ENCODE measurements at regions not wholly inside any gene's neighbourhood (a gene's known extent, or its start where the extent isn't known, plus 50 kb on each side); places are given as distances from the start of the nearest gene placed in this dataset.

GRCh38 chr6:150651808-150652470, 52.3 kb downstream of the PLEKHG1 start:
- no peak for DNase-seq

GRCh38 chr6:150652848-150653613, 53.3 kb downstream of the PLEKHG1 start:
- no peak for DNase-seq

- DNase-seq = no peak
These were observed 54.9 kb downstream of the PLEKHG1 start for GRCh38 chr6:150654608-150655007.

GRCh38 chr6:150656156-150656555, 56.5 kb downstream of the PLEKHG1 start:
- DNase-seq = no peak

GRCh38 chr6:150658421-150658820, 58.7 kb downstream of the PLEKHG1 start:
- DNase-seq = no peak

- no peak for DNase-seq
These were observed 59.5 kb downstream of the PLEKHG1 start for GRCh38 chr6:150659046-150659763.

- no peak for DNase-seq
These were observed 61.7 kb downstream of the PLEKHG1 start for GRCh38 chr6:150661216-150662007.

- no peak for DNase-seq
These were observed 63.1 kb downstream of the PLEKHG1 start for GRCh38 chr6:150662814-150663213.

- DNase-seq = no peak
These were observed 64.4 kb downstream of the PLEKHG1 start for GRCh38 chr6:150664091-150664490.

- no peak for DNase-seq
These were observed 66.4 kb downstream of the PLEKHG1 start for GRCh38 chr6:150666071-150666470.

- DNase-seq = no peak
These were observed 67.7 kb downstream of the PLEKHG1 start for GRCh38 chr6:150667359-150667758.

GRCh38 chr6:150667977-150668716, 68.5 kb downstream of the PLEKHG1 start:
- DNase-seq = no peak

- no peak for DNase-seq
These were observed 69.2 kb downstream of the PLEKHG1 start for GRCh38 chr6:150668900-150669302.

- DNase-seq = no peak
These were observed 70.6 kb downstream of the PLEKHG1 start for GRCh38 chr6:150670311-150670710.

GRCh38 chr6:150672800-150673199, 73.1 kb downstream of the PLEKHG1 start:
- no peak for DNase-seq

- DNase-seq = no peak
These were observed 74.1 kb downstream of the PLEKHG1 start for GRCh38 chr6:150673720-150674346.

GRCh38 chr6:150676344-150676743, 76.7 kb downstream of the PLEKHG1 start:
- DNase-seq = no peak

- DNase-seq = no peak
These were observed 77.1 kb downstream of the PLEKHG1 start for GRCh38 chr6:150676772-150677171.

GRCh38 chr6:150680510-150680909, 80.8 kb downstream of the PLEKHG1 start:
- no peak for DNase-seq

- no peak for DNase-seq
These were observed 82.1 kb downstream of the PLEKHG1 start for GRCh38 chr6:150681578-150682395.

GRCh38 chr6:150683320-150683719, 83.6 kb downstream of the PLEKHG1 start:
- DNase-seq = no peak

Data from SW 1271 (cell line).